IMR-90 (cell line): ENCODE measurements at regions not wholly inside any gene's neighbourhood (a gene's known extent, or its start where the extent isn't known, plus 50 kb on each side); places are given as distances from the start of the nearest gene placed in this dataset.

Experiments used
- ATAC-seq: fragments of 200-7000 bp; cut with Tn5 transposase; 2 replicates; pipeline ENCODE4 v1.9.1; 2020; ENCODE audit warnings: low read depth, mild to moderate bottlenecking, moderate library complexity
- BruUV-seq: library from RNA; stranded (reverse); fragments of 400-500 nt; replicated peaks from 2 replicates; lab custom pipeline; 2021; lab: Mats Ljungman, UMichigan
- CTCF ChIA-PET: fragments of 300-600 bp; formaldehyde crosslinking; extraction: SDS; loops from one replicate; lab custom pipeline; 2021; ENCODE audit warnings: antibody characterized with exemption; lab: Yijun Ruan, JAX
- POLR2A ChIA-PET: fragments of 300-600 bp; sonication (Branson Sonifier 250); formaldehyde crosslinking; loops from one replicate; lab custom pipeline; 2022; ENCODE audit warnings: antibody characterized with exemption; ENCODE audit not compliant: unreplicated experiment; lab: Charles Lee
- DNase-seq: peaks from one replicate; pipeline ENCODE4 v3.0.0; 2013
- H2AFZ ChIP-seq: replicated peaks from 2 replicates; pipeline ENCODE3; 2013; ENCODE audit warnings: low read length, mild to moderate bottlenecking; ENCODE audit not compliant: poor library complexity
- H2AK5ac ChIP-seq: 2 replicates; pipeline ENCODE4 v1.6.1; 2013; ENCODE audit warnings: low read depth, low read length, inconsistent platforms
- H2AK9ac ChIP-seq: replicated peaks from 2 replicates; pipeline ENCODE3; 2013; ENCODE audit warnings: mild to moderate bottlenecking, low read depth, low read length, moderate library complexity; ENCODE audit not compliant: poor library complexity
- H2BK120ac ChIP-seq: 2 replicates; pipeline ENCODE4 v1.6.1; 2013; ENCODE audit warnings: low read depth, low read length, inconsistent platforms
- H2BK15ac ChIP-seq: 3 replicates; pipeline ENCODE4 v1.6.1; 2013; ENCODE audit warnings: low read depth, low read length, inconsistent platforms
- H2BK20ac ChIP-seq: 2 replicates; pipeline ENCODE4 v1.6.1; 2013; ENCODE audit warnings: low read depth, mild to moderate bottlenecking, inconsistent platforms, low read length, moderate library complexity
- H2BK5ac ChIP-seq: 2 replicates; pipeline ENCODE4 v1.6.1; 2013; ENCODE audit warnings: mild to moderate bottlenecking, low read depth, low read length, inconsistent platforms; ENCODE audit not compliant: poor library complexity, severe bottlenecking
- H3K14ac ChIP-seq: replicated peaks from 2 replicates; pipeline ENCODE4 v1.6.1; 2013; ENCODE audit warnings: low read depth, low read length, inconsistent platforms
- H3K18ac ChIP-seq: 2 replicates; pipeline ENCODE4 v1.6.1; 2013; ENCODE audit warnings: low read depth, low read length, control low read depth
- H3K23ac ChIP-seq: 2 replicates; pipeline ENCODE4 v1.6.1; 2013; ENCODE audit warnings: low read depth, low read length, inconsistent platforms
- H3K27ac ChIP-seq: 2 replicates; pipeline ENCODE4 v1.5.1; 2013; ENCODE audit warnings: mild to moderate bottlenecking, control low read depth, low read length; ENCODE audit not compliant: insufficient read depth
- H3K27me3 ChIP-seq: 2 replicates; pipeline ENCODE4 v1.6.1; 2013; ENCODE audit warnings: low read length; ENCODE audit not compliant: control insufficient read depth, insufficient read depth
- H3K36me3 ChIP-seq: 2 replicates; pipeline ENCODE4 v1.6.1; 2013; ENCODE audit warnings: low read length, mixed read lengths; ENCODE audit not compliant: control insufficient read depth, insufficient read depth
- H3K4ac ChIP-seq: 2 replicates; pipeline ENCODE4 v1.6.1; 2013; ENCODE audit warnings: low read depth, low read length, inconsistent platforms
- H3K4me1 ChIP-seq: 2 replicates; pipeline ENCODE4 v1.6.1; 2013; ENCODE audit warnings: low read length, mixed read lengths; ENCODE audit not compliant: control insufficient read depth, insufficient read depth
- H3K4me2 ChIP-seq: 2 replicates; pipeline ENCODE4 v1.6.1; 2013; ENCODE audit warnings: low read depth, mild to moderate bottlenecking, control low read depth, low read length, moderate library complexity
- H3K4me3 ChIP-seq: 2 replicates; pipeline ENCODE4 v1.5.1; 2013; ENCODE audit warnings: low read depth, mild to moderate bottlenecking, control low read depth, low read length, moderate library complexity; ENCODE audit not compliant: insufficient read depth
- H3K56ac ChIP-seq: 2 replicates; pipeline ENCODE4 v1.6.1; 2013; ENCODE audit warnings: low read length, inconsistent platforms; ENCODE audit not compliant: insufficient read depth; ENCODE audit errors: extremely low read depth
- H3K79me1 ChIP-seq, 2 experiments: 2 replicates each; pipeline ENCODE4 v1.6.1; 2013; ENCODE audit warnings: low read length in 2 of 2, inconsistent platforms in 1 of 2, low read depth in 1 of 2
- H3K9ac ChIP-seq: 2 replicates; pipeline ENCODE4 v1.6.1; 2013; ENCODE audit warnings: low read depth, low read length, control low read depth
- H3K9me1 ChIP-seq: 2 replicates; pipeline ENCODE4 v1.6.1; 2013; ENCODE audit warnings: low read length, inconsistent platforms; ENCODE audit not compliant: insufficient read depth
- H3K9me3 ChIP-seq: 2 replicates; pipeline ENCODE4 v1.6.1; 2013; ENCODE audit warnings: low read length; ENCODE audit not compliant: control insufficient read depth, insufficient read depth
- H4K20me1 ChIP-seq: 2 replicates; pipeline ENCODE4 v1.6.1; 2013; ENCODE audit warnings: low read length, inconsistent platforms; ENCODE audit not compliant: insufficient read depth
- H4K5ac ChIP-seq: 2 replicates; pipeline ENCODE4 v1.6.1; 2013; ENCODE audit warnings: mild to moderate bottlenecking, low read depth, low read length, control low read depth
- H4K8ac ChIP-seq, 2 experiments: 2 replicates each; pipeline ENCODE4 v1.6.1; 2013; ENCODE audit warnings: low read depth in 2 of 2, low read length in 2 of 2, control low read depth in 1 of 2, inconsistent platforms in 1 of 2
- H4K91ac ChIP-seq: 2 replicates; pipeline ENCODE4 v1.6.1; 2013; ENCODE audit warnings: low read depth, low read length, inconsistent platforms; ENCODE audit not compliant: insufficient read depth
- RFX5 ChIP-seq: IDR thresholded peaks from 2 replicates; pipeline ENCODE4 v1.8.0; 2012; ENCODE audit warnings: low read depth, mild to moderate bottlenecking, low read length, moderate library complexity
- WGBS, 2 experiments: methylation state at CpG; one replicate each; pipeline versions ENCODE4 v1.1.5 to v1.1.7; 2013; ENCODE audit warnings: missing lambda C conversion rate in 2 of 2; ENCODE audit not compliant: insufficient read length in 1 of 2; ENCODE audit errors: extremely low coverage in 2 of 2; 5-methylcytosine and 5-hydroxymethylcytosine counted together
- dilution Hi-C: fragments of 300-500 bp; cut with HindIII; formaldehyde crosslinking; loops from one replicate; pipeline ENCODE4 v1.14.3; 2018; ENCODE audit warnings: low sequenced_read_pairs; ENCODE audit not compliant: unreplicated experiment
- in situ Hi-C: fragments of 300-500 bp; cut with MboI; formaldehyde crosslinking; loops from 3 replicates; pipeline ENCODE4 v1.14.3; 2019; ENCODE audit warnings: low sequenced_read_pairs, inconsistent platforms, mixed read lengths
- intact Hi-C: fragments of 100-400 bp; cut with micrococcal nuclease; formaldehyde crosslinking; loops from 2 replicates; pipeline ENCODE4 v1.10.0; 2022

DNA sequence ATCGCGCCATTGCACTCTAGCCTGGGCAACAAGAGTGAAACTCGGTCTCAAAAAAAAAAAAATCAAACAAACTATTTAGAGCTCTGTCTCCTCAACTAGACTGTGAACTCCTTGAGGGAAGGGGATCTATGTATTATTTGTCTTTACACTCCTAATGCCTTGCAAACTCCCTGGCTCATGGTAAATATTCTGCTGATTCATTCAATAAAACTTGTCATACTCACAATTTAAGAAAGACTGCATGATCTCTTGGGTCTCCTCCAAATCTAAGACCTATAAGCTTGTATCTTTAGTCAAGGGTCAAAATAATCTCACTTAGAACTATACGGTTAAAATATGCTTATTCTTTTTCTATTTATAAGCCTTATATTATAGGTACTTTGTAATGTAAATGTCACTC, 90.3 kb upstream of the NR5A2 start:
- Histone ChIP-seq H3K14ac (no peak overlapping the region), H4K8ac (no peak overlapping the region), H3K4me2 (no peak overlapping the region), H3K27ac (no peak overlapping the region), H2BK120ac (no peak overlapping the region), H4K91ac (no peak overlapping the region), H3K4me3 (no peak overlapping the region), H3K9me3 (no peaks in the 10 kb centered on the region), H4K5ac (no peak overlapping the region), H2BK20ac (no peak overlapping the region), H2BK15ac (no peak overlapping the region), H2BK5ac (no peak overlapping the region), H2AK9ac (no peak overlapping the region), H2AK5ac (no peak overlapping the region), H3K79me1 (no peaks in the 10 kb centered on the region), H3K27me3 (peaks cover 3% of the 10 kb centered on the region), H3K18ac (no peak overlapping the region), H3K9me1 (no peaks in the 10 kb centered on the region), H3K4me1 (no peaks in the 10 kb centered on the region), H3K23ac (no peak overlapping the region), H3K9ac (no peak overlapping the region), H3K4ac (no peak overlapping the region), H4K20me1 (no peaks in the 10 kb centered on the region), H3K36me3 (no peaks in the 10 kb centered on the region), H2AFZ (no peak overlapping the region), H3K56ac (no peak overlapping the region)
- ChIA-PET CTCF (no interaction called here), POLR2A (no interaction called here)
- intact Hi-C loops = no loop called here
- WGBS, 2 experiments = no CpG with 5 or more reads among the region's 4 CpGs
- dilution Hi-C loops = no loop called here
- BruUV-seq = no TSS peak
- no peak for TF ChIP-seq RFX5
- DNase-seq (no peak), ATAC-seq (no peak)
- in situ Hi-C loops = no loop called here
